NCI-H146 (cell line): ENCODE measurements at regions not wholly inside any gene's neighbourhood (a gene's known extent, or its start where the extent isn't known, plus 50 kb on each side); places are given as distances from the start of the nearest gene placed in this dataset.
A peak's percentile ranks its signal among the peaks of the same experiment; 100 is the strongest.

Experiments
- DNase-seq: peaks from one replicate; lab custom pipeline; 2025; lab: John Stamatoyannopoulos, UW

- DNase-seq = no peak
Observed at GRCh38 chr9:103913899-103914298, 180.2 kb upstream of the SMC2 start.

- no peak for DNase-seq
Observed at GRCh38 chr9:103919605-103920209, 174.4 kb upstream of the SMC2 start.

GRCh38 chr9:103928442-103928841 lies 165.7 kb upstream of the SMC2 start:
- no peak for DNase-seq

GRCh38 chr9:103941104-103941503 lies 153.0 kb upstream of the SMC2 start:
- DNase-seq = peak; percentile 80

- peak; percentile 59 for DNase-seq
Observed at GRCh38 chr9:103942200-103942599, 151.9 kb upstream of the SMC2 start.

- peak; percentile 92 for DNase-seq
Observed at GRCh38 chr9:103942651-103943050, 151.5 kb upstream of the SMC2 start.

- DNase-seq = no peak
Observed at GRCh38 chr9:103949096-103949495, 145.0 kb upstream of the SMC2 start.

GRCh38 chr9:103977163-103977562 lies 116.9 kb upstream of the SMC2 start:
- no peak for DNase-seq

GRCh38 chr9:103978396-103978795 lies 115.7 kb upstream of the SMC2 start:
- DNase-seq = no peak

GRCh38 chr9:103981912-103982311 lies 112.2 kb upstream of the SMC2 start:
- no peak for DNase-seq

- DNase-seq = no peak
Observed at GRCh38 chr9:103985077-103985476, 109.0 kb upstream of the SMC2 start.

GRCh38 chr9:103988821-103989220 lies 105.3 kb upstream of the SMC2 start:
- no peak for DNase-seq

GRCh38 chr9:103990311-103990710 lies 103.8 kb upstream of the SMC2 start:
- DNase-seq = no peak

- no peak for DNase-seq
Observed at GRCh38 chr9:103991001-103991400, 103.1 kb upstream of the SMC2 start.

GRCh38 chr9:103991698-103992097 lies 102.4 kb upstream of the SMC2 start:
- no peak for DNase-seq

GRCh38 chr9:103992938-103993579 lies 101.0 kb upstream of the SMC2 start:
- DNase-seq = no peak

GRCh38 chr9:103997856-103998370 lies 96.2 kb upstream of the SMC2 start:
- DNase-seq = no peak

GRCh38 chr9:103999375-104000062 lies 94.6 kb upstream of the SMC2 start:
- DNase-seq = no peak

GRCh38 chr9:104009826-104010225 lies 84.3 kb upstream of the SMC2 start:
- no peak for DNase-seq

- no peak for DNase-seq
Observed at GRCh38 chr9:104022083-104022482, 72.0 kb upstream of the SMC2 start.

- DNase-seq = no peak
Observed at GRCh38 chr9:104025104-104025503, 69.0 kb upstream of the SMC2 start.

- DNase-seq = no peak
Observed at GRCh38 chr9:104025945-104026344, 68.2 kb upstream of the SMC2 start.

- DNase-seq = no peak
Observed at GRCh38 chr9:104027295-104027694, 66.8 kb upstream of the SMC2 start.
